K562 (cell line): ENCODE measurements at regions not wholly inside any gene's neighbourhood (a gene's known extent, or its start where the extent isn't known, plus 50 kb on each side); places are given as distances from the start of the nearest gene placed in this dataset.

Source experiments
- ATAC-seq: fragments of 200-7000 bp; cut with Tn5 transposase; 3 replicates; pipeline ENCODE4 v1.9.1; 2020; ENCODE audit warnings: moderate library complexity
- BruUV-seq: library from RNA; stranded (reverse); fragments of 400-500 nt; replicated peaks from 2 replicates; lab custom pipeline; 2021; lab: Mats Ljungman, UMichigan
- CTCF ChIA-PET: fragments of 300-600 bp; formaldehyde crosslinking; extraction: SDS; loops from one replicate; lab custom pipeline; 2021; ENCODE audit warnings: low intra/inter-chr PET ratio; lab: Yijun Ruan, JAX
- POLR2A ChIA-PET: fragments of 300-600, 350-650 bp; sonication (Branson Sonifier 250); formaldehyde crosslinking; extraction: SDS; loops from one replicate; lab custom pipeline; 2021; ENCODE audit warnings: antibody characterized with exemption, inconsistent platforms; lab: Yijun Ruan, JAX
- DNase-seq, 4 experiments: peaks; one replicate each; pipeline versions ENCODE4 v3.0.0 to v3.0.0-alpha.2; 2011 to 2018; ENCODE audit warnings: low spot score in 3 of 4, mixed read lengths in 3 of 4; ENCODE audit errors: extremely low read depth in 1 of 4
- FAIRE-seq: peaks from 2 replicates; lab custom pipeline; 2011; peaks lifted over from hg19 to GRCh38; lab: Jason Lieb, UNC
- H2AFZ ChIP-seq: 2 replicates; pipeline ENCODE4 v1.6.0; 2011; ENCODE audit warnings: low read depth, low read length, control low read depth, inconsistent platforms
- H3K27ac ChIP-seq: fragments of 200-600 bp; 3 replicates; pipeline ENCODE4 v1.8.0; 2011; ENCODE audit warnings: low read depth, mild to moderate bottlenecking, control low read depth, inconsistent platforms, low read length, moderate library complexity, mixed read lengths; ENCODE audit errors: extremely low read depth
- H3K27me3 ChIP-seq, 2 experiments: fragments of 300-600 bp in 1 of 2; 2 replicates in 1 of 2; 3 replicates in 1 of 2; pipeline versions ENCODE4 v1.6.0 to v1.8.0; 2011; ENCODE audit warnings: inconsistent platforms in 2 of 2, low read length in 2 of 2, mild to moderate bottlenecking in 1 of 2, mixed read lengths in 1 of 2, moderate library complexity in 1 of 2; ENCODE audit not compliant: control insufficient read depth in 2 of 2, insufficient read depth in 2 of 2
- H3K36me3 ChIP-seq: fragments of 300-600 bp; 3 replicates; pipeline ENCODE4 v1.8.0; 2011; ENCODE audit warnings: mild to moderate bottlenecking, low read length, inconsistent platforms; ENCODE audit not compliant: control insufficient read depth, insufficient read depth
- H3K4me1 ChIP-seq, 2 experiments: fragments of 200-600 bp in 1 of 2; replicated peaks in 1 of 2; 2 replicates in 1 of 2; 3 replicates in 1 of 2; pipeline versions ENCODE4 v1.5.1 to v1.8.0; 2011; ENCODE audit warnings: inconsistent platforms in 2 of 2, low read length in 2 of 2, mild to moderate bottlenecking in 1 of 2, mixed read lengths in 1 of 2, moderate library complexity in 1 of 2; ENCODE audit not compliant: control insufficient read depth in 2 of 2, insufficient read depth in 2 of 2
- H3K4me2 ChIP-seq: 2 replicates; pipeline ENCODE4 v1.6.1; 2011; ENCODE audit warnings: low read length, control low read depth, inconsistent platforms, mixed read lengths; ENCODE audit not compliant: insufficient read depth
- H3K4me3 ChIP-seq: fragments of 200-600 bp; sonication (generic), shearing (Covaris generic); 2 replicates; pipeline ENCODE4 v1.5.1; 2016; ENCODE audit warnings: control low read depth, inconsistent platforms
- H3K79me2 ChIP-seq: fragments of 200-600 bp; 3 replicates; pipeline ENCODE4 v1.8.0; 2011; ENCODE audit warnings: low read length, inconsistent platforms; ENCODE audit not compliant: control insufficient read depth, insufficient read depth
- H3K9ac ChIP-seq, 2 experiments: 2 replicates each; pipeline versions ENCODE4 v1.6.0 to v1.6.1; 2011; ENCODE audit warnings: low read depth in 2 of 2, low read length in 2 of 2, control low read depth in 1 of 2, inconsistent platforms in 1 of 2, mild to moderate bottlenecking in 1 of 2, mixed read lengths in 1 of 2; ENCODE audit not compliant: insufficient read depth in 1 of 2
- H3K9me1 ChIP-seq: one replicate; pipeline ENCODE4 v1.6.0; 2011; ENCODE audit warnings: inconsistent platforms, mild to moderate bottlenecking, low read length, moderate library complexity; ENCODE audit not compliant: control insufficient read depth, insufficient read depth
- H3K9me3 ChIP-seq: replicated peaks from 2 replicates; pipeline ENCODE4 v1.5.1; 2011; ENCODE audit warnings: low read depth, low read length, inconsistent platforms; ENCODE audit not compliant: control insufficient read depth, insufficient read depth
- H4K20me1 ChIP-seq: replicated peaks from 2 replicates; pipeline ENCODE4 v1.6.1; 2011; ENCODE audit warnings: low read length, inconsistent platforms, mixed read lengths; ENCODE audit not compliant: control insufficient read depth, insufficient read depth
- BACH1 ChIP-seq: fragments of 200-800 bp; sonication (Bioruptor generic); IDR thresholded peaks from 2 replicates; pipeline ENCODE4 v1.6.1; 2016; ENCODE audit warnings: missing genetic modification characterization, missing compliant biosample characterization
- CHD1 ChIP-seq: fragments of 200-600 bp; sonication (generic); IDR thresholded peaks from one replicate; pipeline ENCODE4 v1.6.1; 2012; ENCODE audit warnings: mild to moderate bottlenecking, moderate library complexity, low read length, inconsistent platforms
- DPF2 ChIP-seq: fragments of 450-650 bp; IDR thresholded peaks from 2 replicates; pipeline ENCODE4 v1.6.1; 2016
- ESRRA ChIP-seq: fragments of 450-650 bp; IDR thresholded peaks from 2 replicates; pipeline ENCODE4 v1.6.1; 2014; ENCODE audit warnings: low read depth, mild to moderate bottlenecking, moderate library complexity, borderline replicate concordance
- ETS2 ChIP-seq: IDR thresholded peaks from 2 replicates; pipeline ENCODE4 v1.6.1; 2016; ENCODE audit warnings: borderline replicate concordance, missing genetic modification characterization, mild to moderate bottlenecking, moderate library complexity, missing compliant biosample characterization; ENCODE audit not compliant: poor library complexity, severe bottlenecking
- LEF1 ChIP-seq: fragments of 450-650 bp; IDR thresholded peaks from 2 replicates; pipeline ENCODE4 v1.6.1; 2016; ENCODE audit warnings: mild to moderate bottlenecking
- MTF1 ChIP-seq: fragments of 250-450 bp; sonication (Bioruptor Pico); IDR thresholded peaks from 2 replicates; pipeline ENCODE4 v1.9.0; 2021; ENCODE audit warnings: moderate library complexity, mild to moderate bottlenecking, inconsistent platforms, borderline replicate concordance
- NR3C1 ChIP-seq: sonication (generic); formaldehyde crosslinking; IDR thresholded peaks from 2 replicates; pipeline ENCODE4 v1.8.1; 2022; ENCODE audit warnings: missing genetic modification reagents
- RBFOX2 ChIP-seq: fragments of 200-400 bp; formaldehyde crosslinking; IDR thresholded peaks from 2 replicates; pipeline ENCODE4 v1.6.1; 2017; ENCODE audit warnings: low read depth, mild to moderate bottlenecking, low read length, moderate library complexity
- SIN3B ChIP-seq: fragments of 450-650 bp; IDR thresholded peaks from 2 replicates; pipeline ENCODE4 v1.6.1; 2017; ENCODE audit warnings: low read depth, mild to moderate bottlenecking, moderate library complexity
- SMARCB1 ChIP-seq: IDR thresholded peaks from 2 replicates; pipeline ENCODE4 v1.6.1; 2011; ENCODE audit warnings: improper control_type of control experiment, low read depth; ENCODE audit not compliant: insufficient read length
- SRSF1 ChIP-seq: fragments of 200-400 bp; formaldehyde crosslinking; IDR thresholded peaks from 2 replicates; pipeline ENCODE4 v1.6.1; 2017; ENCODE audit warnings: mild to moderate bottlenecking, low read depth, low read length, moderate library complexity
- TCF3 ChIP-seq: sonication (generic); formaldehyde crosslinking; IDR thresholded peaks from 2 replicates; pipeline ENCODE4 v1.4.0; 2020; ENCODE audit warnings: mild to moderate bottlenecking, missing genetic modification reagents
- ZEB2 ChIP-seq: fragments of 450-650 bp; IDR thresholded peaks from 2 replicates; pipeline ENCODE4 v1.6.1; 2016
- ZFP1 ChIP-seq: fragments of 450-650 bp; formaldehyde crosslinking; IDR thresholded peaks from 2 replicates; pipeline ENCODE4 v1.4.0; 2020; ENCODE audit warnings: mild to moderate bottlenecking, mixed read lengths
- ZNF224 ChIP-seq: sonication (generic); formaldehyde crosslinking; IDR thresholded peaks from 2 replicates; pipeline ENCODE4 v1.8.0; 2022; ENCODE audit warnings: mild to moderate bottlenecking, missing genetic modification reagents
- ZNF263 ChIP-seq: sonication (generic); formaldehyde crosslinking; IDR thresholded peaks from 2 replicates; pipeline ENCODE4 v1.8.0; 2022; ENCODE audit warnings: mild to moderate bottlenecking, missing genetic modification reagents, borderline replicate concordance
- WGBS: fragments of 100-300 bp; shearing (Covaris generic); methylation state at CpG from one replicate; pipeline ENCODE4 v1.1.6; 2016; ENCODE audit warnings: low coverage, mixed read lengths; ENCODE audit not compliant: insufficient coverage; ENCODE audit errors: missing lambda C conversion rate; 5-methylcytosine and 5-hydroxymethylcytosine counted together
- in situ Hi-C: fragments of 300-500 bp; cut with MboI; formaldehyde crosslinking; loops from 4 replicates; pipeline ENCODE4 v1.15.0; 2018; ENCODE audit warnings: inconsistent platforms, mixed read lengths
- intact Hi-C: fragments of 100-400 bp; cut with micrococcal nuclease; formaldehyde crosslinking; loops from 2 replicates; pipeline ENCODE4 v1.14.2; 2022
- TF ChIP-seq, protein P1 (sequence below): sonication (generic); formaldehyde crosslinking; IDR thresholded peaks from 2 replicates; pipeline ENCODE4 v1.8.1; 2023; ENCODE audit warnings: mild to moderate bottlenecking, missing genetic modification reagents
- TF ChIP-seq, protein P2 (sequence below): fragments of 250-450 bp; sonication (Bioruptor Pico); IDR thresholded peaks from 2 replicates; pipeline ENCODE4 v1.4.0; 2020; ENCODE audit warnings: mild to moderate bottlenecking, moderate library complexity

DNA sequence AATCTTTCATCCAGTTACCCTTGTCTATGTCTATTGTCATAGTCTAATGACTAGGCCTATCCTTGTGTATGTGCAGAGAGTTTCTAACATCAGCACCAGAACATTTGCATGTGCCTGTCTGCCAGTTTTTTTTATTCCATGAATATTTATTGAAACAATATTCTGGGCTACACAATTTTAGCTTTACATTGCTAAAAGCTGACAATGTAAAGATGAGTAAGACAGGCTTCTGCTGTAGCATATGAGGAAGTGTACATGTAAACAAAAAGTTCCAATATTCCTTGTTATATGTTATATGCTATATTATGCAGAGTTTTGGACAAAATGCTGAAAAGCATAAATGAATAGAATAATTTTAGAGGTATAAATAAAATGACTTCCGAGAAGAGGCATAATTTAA is 357.7 kb downstream of the NYAP2 start (continued):
- TF ChIP-seq ESRRA: no peak
- no peak for TF ChIP-seq ZNF263 (CRISPR knock-in tag)
- no peak for TF ChIP-seq ZFP1 (CRISPR knock-in tag)
- no peak for TF ChIP-seq SIN3B
- TF ChIP-seq, protein P1, sequence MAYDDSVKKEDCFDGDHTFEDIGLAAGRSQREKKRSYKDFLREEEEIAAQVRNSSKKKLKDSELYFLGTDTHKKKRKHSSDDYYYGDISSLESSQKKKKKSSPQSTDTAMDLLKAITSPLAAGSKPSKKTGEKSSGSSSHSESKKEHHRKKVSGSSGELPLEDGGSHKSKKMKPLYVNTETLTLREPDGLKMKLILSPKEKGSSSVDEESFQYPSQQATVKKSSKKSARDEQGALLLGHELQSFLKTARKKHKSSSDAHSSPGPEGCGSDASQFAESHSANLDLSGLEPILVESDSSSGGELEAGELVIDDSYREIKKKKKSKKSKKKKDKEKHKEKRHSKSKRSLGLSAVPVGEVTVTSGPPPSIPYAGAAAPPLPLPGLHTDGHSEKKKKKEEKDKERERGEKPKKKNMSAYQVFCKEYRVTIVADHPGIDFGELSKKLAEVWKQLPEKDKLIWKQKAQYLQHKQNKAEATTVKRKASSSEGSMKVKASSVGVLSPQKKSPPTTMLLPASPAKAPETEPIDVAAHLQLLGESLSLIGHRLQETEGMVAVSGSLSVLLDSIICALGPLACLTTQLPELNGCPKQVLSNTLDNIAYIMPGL (CRISPR knock-in tag): no peak
- TF ChIP-seq ZEB2: no peak
- no peak for TF ChIP-seq LEF1
- no peak for TF ChIP-seq RBFOX2
- no peak for TF ChIP-seq NR3C1 (CRISPR knock-in tag)
- no peak for TF ChIP-seq CHD1
- TF ChIP-seq SMARCB1: no peak
- TF ChIP-seq TCF3 (CRISPR knock-in tag): no peak

DNA sequence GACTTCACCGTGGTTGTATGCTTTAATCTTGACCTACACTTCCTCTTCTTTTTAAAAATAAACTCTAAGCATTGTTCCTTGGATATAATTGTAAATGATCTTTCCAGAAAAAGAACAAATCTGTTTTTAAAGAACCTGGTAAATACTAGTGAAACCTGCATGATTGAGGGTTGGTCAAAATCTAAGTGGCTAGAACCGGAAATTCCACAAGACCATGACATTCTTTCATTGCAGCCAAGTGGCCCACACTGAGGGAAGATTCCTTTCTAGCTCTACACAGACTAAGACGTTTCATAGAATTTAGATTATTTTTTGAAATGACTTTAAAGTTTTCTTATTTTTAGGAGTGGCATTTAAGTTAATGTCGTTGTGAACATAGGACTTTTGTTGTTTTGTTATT is 356.7 kb downstream of the NYAP2 start:
- FAIRE-seq: no peak
- TF ChIP-seq SRSF1 (no peak), BACH1 (tag) (no peak), DPF2 (no peak), MTF1 (CRISPR knock-in tag) (no peak), ETS2 (tag) (no peak), ZNF224 (no peak)
- TF ChIP-seq, protein P2, sequence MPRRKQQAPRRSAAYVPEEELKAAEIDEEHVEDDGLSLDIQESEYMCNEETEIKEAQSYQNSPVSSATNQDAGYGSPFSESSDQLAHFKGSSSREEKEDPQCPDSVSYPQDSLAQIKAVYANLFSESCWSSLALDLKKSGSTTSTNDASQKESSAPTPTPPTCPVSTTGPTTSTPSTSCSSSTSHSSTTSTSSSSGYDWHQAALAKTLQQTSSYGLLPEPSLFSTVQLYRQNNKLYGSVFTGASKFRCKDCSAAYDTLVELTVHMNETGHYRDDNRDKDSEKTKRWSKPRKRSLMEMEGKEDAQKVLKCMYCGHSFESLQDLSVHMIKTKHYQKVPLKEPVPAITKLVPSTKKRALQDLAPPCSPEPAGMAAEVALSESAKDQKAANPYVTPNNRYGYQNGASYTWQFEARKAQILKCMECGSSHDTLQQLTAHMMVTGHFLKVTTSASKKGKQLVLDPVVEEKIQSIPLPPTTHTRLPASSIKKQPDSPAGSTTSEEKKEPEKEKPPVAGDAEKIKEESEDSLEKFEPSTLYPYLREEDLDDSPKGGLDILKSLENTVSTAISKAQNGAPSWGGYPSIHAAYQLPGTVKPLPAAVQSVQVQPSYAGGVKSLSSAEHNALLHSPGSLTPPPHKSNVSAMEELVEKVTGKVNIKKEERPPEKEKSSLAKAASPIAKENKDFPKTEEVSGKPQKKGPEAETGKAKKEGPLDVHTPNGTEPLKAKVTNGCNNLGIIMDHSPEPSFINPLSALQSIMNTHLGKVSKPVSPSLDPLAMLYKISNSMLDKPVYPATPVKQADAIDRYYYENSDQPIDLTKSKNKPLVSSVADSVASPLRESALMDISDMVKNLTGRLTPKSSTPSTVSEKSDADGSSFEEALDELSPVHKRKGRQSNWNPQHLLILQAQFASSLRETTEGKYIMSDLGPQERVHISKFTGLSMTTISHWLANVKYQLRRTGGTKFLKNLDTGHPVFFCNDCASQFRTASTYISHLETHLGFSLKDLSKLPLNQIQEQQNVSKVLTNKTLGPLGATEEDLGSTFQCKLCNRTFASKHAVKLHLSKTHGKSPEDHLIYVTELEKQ: no peak

More for the DNA sequence above, 356.7 kb downstream of the NYAP2 start:
- intact Hi-C loops: no loop called here
- POLR2A ChIA-PET: no interaction called here
- Histone ChIP-seq H3K36me3 (no peaks in the 10 kb centered on the region), H3K79me2 (no peaks in the 10 kb centered on the region), H3K9ac (no peak overlapping the region), H3K4me2 (no peak overlapping the region), H3K9me1 (no peaks in the 10 kb centered on the region), H3K27ac (no peak overlapping the region), H3K4me1 (no peaks in the 10 kb centered on the region), H4K20me1 (no peaks in the 10 kb centered on the region), H3K9me3 (no peaks in the 10 kb centered on the region), H2AFZ (no peak overlapping the region), H3K27me3 (no peaks in the 10 kb centered on the region), H3K4me3 (no peak overlapping the region)
- CTCF ChIA-PET: no interaction called here
- DNase-seq (no peak), ATAC-seq (no peak)
- no TSS peak for BruUV-seq
- in situ Hi-C loops: no loop called here
- 0% methylated on average over 4 of the region's 4 CpGs for WGBS
